ENCODE measurements at regions not wholly inside any gene's neighbourhood (a gene's known extent, or its start where the extent isn't known, plus 50 kb on each side); places are given as distances from the start of the nearest gene placed in this dataset.

GRCh38 chr15:26134812-26135211 is 271.7 kb upstream of the ATP10A start:
- TF ChIP-seq CTCF (IDR thresholded peaks at IDR 0.05; ENCODE audit: insufficient read depth, low read depth, low read length) (no peak), EZH2 (IDR thresholded peaks at IDR 0.05; ENCODE audit: insufficient read depth, low read length) (no peak)

All from astrocyte (in vitro differentiated cells and primary cell).